ENCODE measurements at regions not wholly inside any gene's neighbourhood (a gene's known extent, or its start where the extent isn't known, plus 50 kb on each side); places are given as distances from the start of the nearest gene placed in this dataset.

GRCh38 chr2:122117371-122117770, 361.9 kb downstream of the TSN start:
- Histone ChIP-seq H3K27me3 (ENCODE audit: insufficient read depth, low read length) (no peaks in the 10 kb centered on the region), H3K9me3 (ENCODE audit: insufficient read depth, low read depth, low read length) (no peaks in the 10 kb centered on the region), H3K4me3 (ENCODE audit: low read length) (no peak overlapping the region), H3K4me1 (ENCODE audit: insufficient read depth, low read length) (0 out of 2 replicates have a peak, but pooled peaks cover 4% of the 10 kb centered on the region), H3K36me3 (ENCODE audit: insufficient read depth, low read length) (no peaks in the 10 kb centered on the region), H3K9ac (ENCODE audit: low read depth, low read length) (no peak overlapping the region), H3K27ac (ENCODE audit: low read depth, low read length) (no peak overlapping the region)
- 86% methylated on average over 1 of the region's 2 CpGs for WGBS

GRCh38 chr2:122129399-122129798, 373.9 kb downstream of the TSN start:
- Histone ChIP-seq H3K36me3 (ENCODE audit: insufficient read depth, low read length) (no peaks in the 10 kb centered on the region), H3K27me3 (ENCODE audit: insufficient read depth, low read length) (no peaks in the 10 kb centered on the region), H3K9ac (ENCODE audit: low read depth, low read length) (no peak overlapping the region), H3K4me1 (ENCODE audit: insufficient read depth, low read length) (no peaks in the 10 kb centered on the region), H3K9me3 (ENCODE audit: insufficient read depth, low read depth, low read length) (peaks cover 35% of the 10 kb centered on the region; the same call in 1 of the 2 replicates), H3K4me3 (ENCODE audit: low read length) (no peak overlapping the region), H3K27ac (ENCODE audit: low read depth, low read length) (no peak overlapping the region)
- 85% methylated on average over 1 of the region's 1 CpG for WGBS

GRCh38 chr2:122132147-122132691, 376.8 kb downstream of the TSN start:
- Histone ChIP-seq H3K27ac (ENCODE audit: low read depth, low read length) (no peak overlapping the region), H3K9ac (ENCODE audit: low read depth, low read length) (no peak overlapping the region), H3K9me3 (ENCODE audit: insufficient read depth, low read depth, low read length) (peaks cover 28% of the 10 kb centered on the region; the same call in 1 of the 2 replicates), H3K4me1 (ENCODE audit: insufficient read depth, low read length) (no peaks in the 10 kb centered on the region), H3K4me3 (ENCODE audit: low read length) (no peak overlapping the region), H3K36me3 (ENCODE audit: insufficient read depth, low read length) (no peaks in the 10 kb centered on the region), H3K27me3 (ENCODE audit: insufficient read depth, low read length) (no peaks in the 10 kb centered on the region)
- 76% methylated on average over 2 of the region's 2 CpGs for WGBS

GRCh38 chr2:122135021-122135937, 379.8 kb downstream of the TSN start:
- Histone ChIP-seq H3K36me3 (ENCODE audit: insufficient read depth, low read length) (no peaks in the 10 kb centered on the region), H3K9me3 (ENCODE audit: insufficient read depth, low read depth, low read length) (0 out of 2 replicates have a peak, but pooled peaks cover 2% of the 10 kb centered on the region), H3K27ac (ENCODE audit: low read depth, low read length) (no peak overlapping the region), H3K27me3 (ENCODE audit: insufficient read depth, low read length) (no peaks in the 10 kb centered on the region), H3K9ac (ENCODE audit: low read depth, low read length) (no peak overlapping the region), H3K4me1 (ENCODE audit: insufficient read depth, low read length) (no peaks in the 10 kb centered on the region), H3K4me3 (ENCODE audit: low read length) (no peak overlapping the region)
- WGBS = 95% methylated on average over 10 of the region's 10 CpGs

- Histone ChIP-seq H3K9ac (ENCODE audit: low read depth, low read length) (no peak overlapping the region), H3K27ac (ENCODE audit: low read depth, low read length) (no peak overlapping the region), H3K4me3 (ENCODE audit: low read length) (no peak overlapping the region), H3K9me3 (ENCODE audit: insufficient read depth, low read depth, low read length) (no peaks in the 10 kb centered on the region), H3K27me3 (ENCODE audit: insufficient read depth, low read length) (no peaks in the 10 kb centered on the region), H3K4me1 (ENCODE audit: insufficient read depth, low read length) (no peaks in the 10 kb centered on the region), H3K36me3 (ENCODE audit: insufficient read depth, low read length) (no peaks in the 10 kb centered on the region)
- 48% methylated on average over 2 of the region's 2 CpGs for WGBS
Measured at GRCh38 chr2:122136056-122136455, 380.6 kb downstream of the TSN start.

GRCh38 chr2:122138561-122138960, 383.1 kb downstream of the TSN start:
- Histone ChIP-seq H3K4me1 (ENCODE audit: insufficient read depth, low read length) (no peaks in the 10 kb centered on the region), H3K27me3 (ENCODE audit: insufficient read depth, low read length) (no peaks in the 10 kb centered on the region), H3K4me3 (ENCODE audit: low read length) (no peak overlapping the region), H3K9me3 (ENCODE audit: insufficient read depth, low read depth, low read length) (no peaks in the 10 kb centered on the region), H3K9ac (ENCODE audit: low read depth, low read length) (no peak overlapping the region), H3K36me3 (ENCODE audit: insufficient read depth, low read length) (no peaks in the 10 kb centered on the region), H3K27ac (ENCODE audit: low read depth, low read length) (no peak overlapping the region)
- 76% methylated on average over 7 of the region's 7 CpGs for WGBS

GRCh38 chr2:122139739-122140420, 384.4 kb downstream of the TSN start:
- Histone ChIP-seq H3K27ac (ENCODE audit: low read depth, low read length) (no peak overlapping the region), H3K27me3 (ENCODE audit: insufficient read depth, low read length) (no peaks in the 10 kb centered on the region), H3K4me1 (ENCODE audit: insufficient read depth, low read length) (no peaks in the 10 kb centered on the region), H3K9me3 (ENCODE audit: insufficient read depth, low read depth, low read length) (no peaks in the 10 kb centered on the region), H3K36me3 (ENCODE audit: insufficient read depth, low read length) (no peaks in the 10 kb centered on the region), H3K9ac (ENCODE audit: low read depth, low read length) (no peak overlapping the region), H3K4me3 (ENCODE audit: low read length) (no peak overlapping the region)
- WGBS = 91% methylated on average over 11 of the region's 11 CpGs

- no peaks in the 10 kb centered on the region for H3K9me3 ChIP-seq (ENCODE audit: insufficient read depth, low read depth, low read length)
- H3K4me3 ChIP-seq (ENCODE audit: low read length) = no peak overlapping the region
- H3K27ac ChIP-seq (ENCODE audit: low read depth, low read length) = no peak overlapping the region
- H3K27me3 ChIP-seq (ENCODE audit: insufficient read depth, low read length) = no peaks in the 10 kb centered on the region
- H3K36me3 ChIP-seq (ENCODE audit: insufficient read depth, low read length) = no peaks in the 10 kb centered on the region
- WGBS = no CpG with 5 or more reads among the region's 3 CpGs
- no peak overlapping the region for H3K9ac ChIP-seq (ENCODE audit: low read depth, low read length)
- no peaks in the 10 kb centered on the region for H3K4me1 ChIP-seq (ENCODE audit: insufficient read depth, low read length)
Measured at GRCh38 chr2:122144884-122145283, 389.4 kb downstream of the TSN start.

- H3K9me3 ChIP-seq (ENCODE audit: insufficient read depth, low read depth, low read length) = no peaks in the 10 kb centered on the region
- H3K4me3 ChIP-seq (ENCODE audit: low read length) = no peak overlapping the region
- H3K4me1 ChIP-seq (ENCODE audit: insufficient read depth, low read length) = no peaks in the 10 kb centered on the region
- no peaks in the 10 kb centered on the region for H3K27me3 ChIP-seq (ENCODE audit: insufficient read depth, low read length)
- WGBS = 98% methylated on average over 3 of the region's 3 CpGs
- H3K36me3 ChIP-seq (ENCODE audit: insufficient read depth, low read length) = no peaks in the 10 kb centered on the region
- no peak overlapping the region for H3K27ac ChIP-seq (ENCODE audit: low read depth, low read length)
- no peak overlapping the region for H3K9ac ChIP-seq (ENCODE audit: low read depth, low read length)
Measured at GRCh38 chr2:122145856-122146255, 390.4 kb downstream of the TSN start.

- no peaks in the 10 kb centered on the region for H3K27me3 ChIP-seq (ENCODE audit: insufficient read depth, low read length)
- H3K4me1 ChIP-seq (ENCODE audit: insufficient read depth, low read length) = no peaks in the 10 kb centered on the region; the same call in 1 of the 2 replicates
- 96% methylated on average over 2 of the region's 4 CpGs for WGBS
- no peaks in the 10 kb centered on the region for H3K9me3 ChIP-seq (ENCODE audit: insufficient read depth, low read depth, low read length)
- H3K4me3 ChIP-seq (ENCODE audit: low read length) = no peak overlapping the region
- H3K27ac ChIP-seq (ENCODE audit: low read depth, low read length) = no peak overlapping the region
- no peaks in the 10 kb centered on the region for H3K36me3 ChIP-seq (ENCODE audit: insufficient read depth, low read length)
- H3K9ac ChIP-seq (ENCODE audit: low read depth, low read length) = no peak overlapping the region
Measured at GRCh38 chr2:122148128-122148767, 392.8 kb downstream of the TSN start.
